ENCODE measurements at regions not wholly inside any gene's neighbourhood (a gene's known extent, or its start where the extent isn't known, plus 50 kb on each side); places are given as distances from the start of the nearest gene placed in this dataset.

- TF ChIP-seq CTCF (IDR thresholded peaks at IDR 0.05) = no peak
- no peak for TF ChIP-seq RCOR1 (IDR thresholded peaks at IDR 0.05; ENCODE audit: low read depth, low read length)
- no peak for TF ChIP-seq EP300 (IDR thresholded peaks at IDR 0.05)
- no peak for TF ChIP-seq RNF2 (IDR thresholded peaks at IDR 0.05; ENCODE audit: borderline replicate concordance, low read depth)
- no peak for TF ChIP-seq KDM1A (IDR thresholded peaks at IDR 0.05; ENCODE audit: low read depth)
- TF ChIP-seq RAD21 (conservative IDR thresholded peaks at IDR 0.05 in 1 of 2, IDR thresholded peaks at IDR 0.05 in 1 of 2) = no peak
- TF ChIP-seq BHLHE40 (IDR thresholded peaks at IDR 0.05; ENCODE audit: low read depth, low read length) = no peak
- no peak for TF ChIP-seq ESRRA (IDR thresholded peaks at IDR 0.05; ENCODE audit: borderline replicate concordance, low read length)
Observed at GRCh38 chr18:29271501-29271900, 1094.6 kb upstream of the CDH2 start.
